ENCODE measurements at regions not wholly inside any gene's neighbourhood (a gene's known extent, or its start where the extent isn't known, plus 50 kb on each side); places are given as distances from the start of the nearest gene placed in this dataset.

DNA sequence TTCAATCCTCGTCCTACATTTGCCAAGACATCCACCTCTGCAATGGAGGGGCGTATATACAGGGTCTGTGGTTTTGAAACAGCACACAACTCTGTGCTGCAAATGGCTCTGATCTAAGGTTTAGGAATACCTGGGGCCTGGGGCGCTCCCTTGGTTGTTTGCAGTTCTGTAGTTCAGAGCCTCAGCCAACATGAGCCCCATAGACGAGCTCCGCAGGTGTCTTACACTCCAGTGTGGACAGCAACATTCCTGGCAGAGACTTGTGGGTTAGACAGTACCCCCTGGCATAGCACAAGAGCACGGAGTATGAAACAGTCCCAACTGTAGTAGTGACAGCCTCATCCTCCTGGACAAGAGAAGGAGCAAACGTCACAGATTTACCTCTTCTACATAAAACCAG, 120.3 kb upstream of the BARHL2 start:
- Mint-ChIP-seq H3K9me3 (ENCODE audit: insufficient read depth) (no peaks in the 10 kb centered on the region), H3K27me3 (ENCODE audit: low read depth) (peaks cover 90% of the 10 kb centered on the region), H3K4me3 (no peak overlapping the region), H3K27ac (no peak overlapping the region), H3K4me1 (ENCODE audit: low read depth) (peaks cover 7% of the 10 kb centered on the region), H3K36me3 (ENCODE audit: low read depth) (peaks cover 3% of the 10 kb centered on the region)
- ChIA-PET POLR2A (no interaction called here), CTCF (no interaction called here)
- DNase-seq = no peak
- no peak for ATAC-seq

DNA sequence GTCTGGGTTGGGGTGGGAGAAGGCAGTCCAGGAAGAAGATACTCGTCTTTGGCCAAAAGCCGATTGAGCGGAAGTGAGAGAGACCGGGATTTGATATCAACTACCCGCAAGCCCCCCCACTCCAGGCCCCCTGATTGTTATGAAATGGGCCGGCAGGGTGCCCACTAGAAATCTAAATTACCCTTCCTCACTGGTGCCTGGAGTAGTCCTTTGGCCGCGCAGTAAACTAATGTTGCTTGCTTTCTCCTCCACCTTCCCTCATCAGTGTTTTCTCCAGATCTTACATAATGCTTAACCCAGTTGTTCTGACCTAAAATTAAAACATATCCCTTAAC, 119.2 kb upstream of the BARHL2 start:
- ChIA-PET CTCF (no interaction called here), POLR2A (no interaction called here)
- Mint-ChIP-seq H3K4me1 (ENCODE audit: low read depth) (peaks cover 7% of the 10 kb centered on the region), H3K9me3 (ENCODE audit: insufficient read depth) (no peaks in the 10 kb centered on the region), H3K36me3 (ENCODE audit: low read depth) (peaks cover 3% of the 10 kb centered on the region), H3K27ac (no peak overlapping the region), H3K4me3 (no peak overlapping the region), H3K27me3 (ENCODE audit: low read depth) (peaks cover 92% of the 10 kb centered on the region)
- no peak for ATAC-seq
- no peak for DNase-seq

DNA sequence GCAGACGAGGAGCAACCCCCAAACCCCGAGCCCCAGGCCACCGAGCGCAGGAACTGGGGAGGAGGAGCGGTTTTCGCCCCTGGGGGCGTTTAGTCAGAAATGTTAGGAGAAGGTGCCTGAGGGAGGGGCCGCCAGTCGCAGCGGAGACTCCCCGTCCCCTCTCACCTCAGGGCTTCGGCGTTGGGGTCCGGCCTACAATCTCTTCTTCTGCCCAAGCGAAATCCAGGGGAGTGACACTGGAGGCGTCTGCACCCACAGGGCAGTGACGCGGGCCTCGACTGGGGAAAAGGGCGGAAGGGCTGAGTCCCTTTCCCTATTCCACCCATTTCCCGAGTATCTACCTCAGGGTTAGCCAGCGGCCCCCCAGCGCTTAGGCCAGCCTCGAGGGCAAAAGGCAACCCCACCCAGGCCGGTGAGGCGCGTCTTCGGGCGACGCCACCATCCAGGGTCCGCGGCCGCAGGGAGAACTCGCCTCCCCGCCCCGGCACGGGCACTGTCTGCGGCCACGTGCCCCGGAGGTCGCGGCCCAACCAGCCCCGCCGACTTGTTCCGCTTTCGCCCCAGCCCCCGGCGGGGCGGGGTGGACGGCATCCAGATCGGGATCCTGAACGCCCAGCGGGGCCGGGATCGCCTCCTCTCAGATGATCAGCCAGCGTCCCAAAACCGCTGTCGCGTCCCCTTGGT, 118.7 kb upstream of the BARHL2 start:
- H3K4me1 Mint-ChIP-seq (ENCODE audit: low read depth) = peaks cover 7% of the 10 kb centered on the region
- DNase-seq = no peak

DNA sequence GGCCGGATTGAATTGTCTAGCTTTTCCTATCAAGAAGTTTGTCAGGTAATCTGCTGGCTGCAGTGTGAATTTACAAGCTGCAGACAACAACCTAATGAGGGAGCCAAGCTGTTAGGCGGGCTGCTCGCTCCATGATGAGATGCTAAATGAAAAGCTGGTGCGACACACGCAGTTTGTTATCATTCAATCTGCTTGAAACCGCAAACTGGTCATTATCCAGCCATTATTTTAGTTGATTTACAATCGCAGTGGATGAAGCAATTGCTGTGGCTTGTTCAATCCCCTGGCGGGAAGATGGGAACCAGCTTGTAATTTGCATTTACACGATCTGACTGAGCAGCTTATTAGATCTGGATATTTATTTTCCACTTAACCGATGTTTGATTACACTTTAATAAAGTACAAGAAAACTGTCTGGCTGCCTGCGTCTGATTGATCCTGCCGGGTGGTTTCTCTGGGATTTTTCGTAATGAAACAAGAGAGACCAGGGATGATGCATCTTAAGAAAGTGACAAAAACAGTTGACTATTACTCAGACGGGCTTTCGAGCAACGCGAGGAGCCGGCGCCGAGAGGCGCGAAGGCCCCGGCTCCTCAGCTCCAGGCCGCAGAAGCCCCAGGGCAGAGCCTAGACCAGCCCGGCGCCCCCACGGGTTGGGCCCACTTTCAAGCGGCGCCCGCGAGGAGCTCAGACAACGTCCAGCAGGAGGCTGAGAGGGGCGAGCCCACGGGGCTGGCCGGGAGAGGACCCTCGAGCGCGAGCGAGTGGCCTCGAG, 118.0 kb upstream of the BARHL2 start:
- POLR2A ChIA-PET = interaction anchor here (0.6 kb wide), 1 partner anchor 62 kb away, joined by 3 read pairs; no protein-coding TSS in a partner anchor
- H3K36me3 Mint-ChIP-seq (ENCODE audit: low read depth) = peaks cover 3% of the 10 kb centered on the region

More for the DNA sequence above, 118.7 kb upstream of the BARHL2 start:
- no peak overlapping the region for H3K27ac Mint-ChIP-seq
- H3K9me3 Mint-ChIP-seq (ENCODE audit: insufficient read depth) = no peaks in the 10 kb centered on the region
- no peak overlapping the region for H3K4me3 Mint-ChIP-seq
- H3K27me3 Mint-ChIP-seq (ENCODE audit: low read depth) = peaks cover 92% of the 10 kb centered on the region
- ATAC-seq = no peak
- POLR2A ChIA-PET = no interaction called here
- CTCF ChIA-PET = no interaction called here
- peaks cover 3% of the 10 kb centered on the region for H3K36me3 Mint-ChIP-seq (ENCODE audit: low read depth)

DNA sequence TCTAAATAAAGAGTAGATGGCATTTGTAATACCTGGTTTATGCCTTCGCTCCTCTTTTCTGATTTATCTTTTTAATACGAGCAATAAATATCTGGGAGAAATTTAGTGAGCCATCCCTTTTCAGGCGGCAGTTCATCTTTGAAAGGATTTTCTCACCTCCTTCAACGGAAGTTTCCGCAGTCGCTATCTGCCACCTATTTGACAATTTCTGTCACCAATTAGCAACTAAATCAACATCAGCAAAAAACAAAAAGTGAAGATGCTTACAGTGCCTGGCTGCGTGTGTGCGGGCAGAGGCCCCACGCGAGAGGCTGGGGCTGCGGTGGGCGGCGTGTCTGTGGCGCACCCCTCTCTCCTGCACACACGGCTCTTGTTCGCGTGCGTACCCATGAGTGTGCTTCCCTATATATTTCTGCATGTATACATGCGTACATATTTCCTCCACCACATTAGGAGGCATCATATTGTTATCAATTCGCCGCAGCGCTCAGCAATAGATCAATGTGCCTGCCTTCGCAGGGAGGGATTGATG, 117.3 kb upstream of the BARHL2 start:
- H3K9me3 Mint-ChIP-seq (ENCODE audit: insufficient read depth) = no peaks in the 10 kb centered on the region
- ChIA-PET CTCF (interaction anchor here (3.4 kb wide), 1 partner anchor 112 kb away, joined by 14 read pairs; no protein-coding TSS in a partner anchor), POLR2A (interaction anchor here (0.6 kb wide), 1 partner anchor 63 kb away, joined by 3 read pairs; no protein-coding TSS in a partner anchor)
- H3K4me1 Mint-ChIP-seq (ENCODE audit: low read depth) = peaks cover 7% of the 10 kb centered on the region
- peaks cover 85% of the 10 kb centered on the region for H3K27me3 Mint-ChIP-seq (ENCODE audit: low read depth)
- DNase-seq (no peak), ATAC-seq (no peak)
- no peak overlapping the region for H3K27ac Mint-ChIP-seq
- no peak overlapping the region for H3K4me3 Mint-ChIP-seq
- peaks cover 3% of the 10 kb centered on the region for H3K36me3 Mint-ChIP-seq (ENCODE audit: low read depth)

More for the DNA sequence above, 118.0 kb upstream of the BARHL2 start:
- ATAC-seq (no peak), DNase-seq (no peak)
- peaks cover 87% of the 10 kb centered on the region for H3K27me3 Mint-ChIP-seq (ENCODE audit: low read depth)
- peaks cover 7% of the 10 kb centered on the region for H3K4me1 Mint-ChIP-seq (ENCODE audit: low read depth)
- CTCF ChIA-PET = interaction anchor here (3.4 kb wide), 1 partner anchor 113 kb away, joined by 14 read pairs; no protein-coding TSS in a partner anchor
- no peak overlapping the region for H3K4me3 Mint-ChIP-seq
- H3K9me3 Mint-ChIP-seq (ENCODE audit: insufficient read depth) = no peaks in the 10 kb centered on the region
- H3K27ac Mint-ChIP-seq = no peak overlapping the region

DNA sequence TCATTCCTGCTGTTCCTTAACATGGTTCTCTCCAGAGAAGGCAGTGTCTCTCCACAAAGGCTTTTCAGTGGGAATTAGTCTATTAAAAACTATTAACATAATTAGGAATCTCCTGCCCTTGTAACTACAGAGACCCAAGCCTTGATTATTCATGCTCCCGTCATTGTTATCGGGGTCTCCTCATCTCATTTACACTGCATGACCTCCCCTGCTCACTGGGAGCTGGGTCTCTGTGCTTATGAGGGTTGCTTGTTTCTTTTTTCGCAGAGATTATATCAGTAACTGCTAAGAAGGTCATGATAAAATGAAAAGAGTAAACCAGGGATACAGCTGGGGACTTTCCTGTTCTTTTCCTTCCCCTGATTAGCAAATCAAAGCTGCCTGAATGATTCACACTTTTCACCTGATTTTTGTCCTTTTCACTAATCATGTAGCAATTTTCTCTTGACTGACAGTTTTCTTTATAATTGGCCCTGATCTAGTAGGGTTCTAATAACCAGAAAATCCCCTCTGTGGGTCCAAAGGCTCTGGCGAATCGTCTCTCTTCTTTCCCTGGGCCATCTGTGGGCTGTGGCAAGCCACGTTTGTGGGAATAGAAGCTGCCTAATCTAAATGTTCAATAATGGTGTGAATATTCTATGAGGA, 116.5 kb upstream of the BARHL2 start:
- Mint-ChIP-seq H3K4me1 (ENCODE audit: low read depth) (peaks cover 7% of the 10 kb centered on the region), H3K9me3 (ENCODE audit: insufficient read depth) (no peaks in the 10 kb centered on the region), H3K27ac (no peak overlapping the region), H3K36me3 (ENCODE audit: low read depth) (peaks cover 3% of the 10 kb centered on the region), H3K27me3 (ENCODE audit: low read depth) (peaks cover 81% of the 10 kb centered on the region), H3K4me3 (no peak overlapping the region)
- DNase-seq (no peak), ATAC-seq (no peak)
- CTCF ChIA-PET = interaction anchor here (3.4 kb wide), 1 partner anchor 112 kb away, joined by 14 read pairs; no protein-coding TSS in a partner anchor
- POLR2A ChIA-PET = no interaction called here

DNA sequence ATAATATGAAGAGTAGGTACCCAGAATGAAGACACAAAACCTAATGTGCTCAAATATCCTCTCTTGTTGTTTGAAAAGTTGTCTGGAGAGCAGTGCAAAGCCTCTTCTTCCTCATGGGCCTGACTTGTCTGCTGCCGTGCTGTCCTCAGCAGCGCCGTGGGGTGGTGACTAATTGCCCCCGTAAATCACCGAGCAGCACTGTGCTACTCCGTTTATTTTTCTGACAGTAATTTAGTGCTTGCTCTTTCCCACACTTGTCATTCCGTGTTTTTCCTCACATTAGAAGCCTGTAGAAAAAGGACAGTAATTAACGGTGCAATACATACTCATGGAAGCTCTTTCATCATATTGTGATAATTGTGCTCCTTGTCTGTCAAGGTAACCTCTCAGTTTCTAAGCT, 114.8 kb upstream of the BARHL2 start:
- POLR2A ChIA-PET = no interaction called here

DNA sequence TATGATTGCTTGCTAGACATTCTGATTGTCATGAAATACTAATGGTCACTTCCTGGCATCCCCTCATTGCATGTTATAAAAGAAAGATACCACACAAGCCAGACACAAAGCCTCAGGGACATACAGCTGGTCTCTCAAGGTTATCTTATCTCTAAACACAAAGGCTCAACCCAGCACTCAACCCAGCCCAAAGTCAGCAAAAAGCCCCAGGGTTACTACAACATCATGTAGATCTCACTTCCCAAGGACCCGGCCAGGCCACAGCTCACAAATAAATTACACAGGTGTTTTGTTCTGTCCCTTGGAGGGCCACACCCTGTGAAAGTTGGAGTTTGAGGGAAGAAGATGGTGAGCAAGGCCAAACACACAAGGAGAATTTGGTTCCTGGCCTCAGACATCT, 109.7 kb upstream of the BARHL2 start:
- ATAC-seq (no peak), DNase-seq (no peak)
- peaks cover 37% of the 10 kb centered on the region for H3K27me3 Mint-ChIP-seq (ENCODE audit: low read depth)
- no peak overlapping the region for H3K27ac Mint-ChIP-seq
- no peaks in the 10 kb centered on the region for H3K9me3 Mint-ChIP-seq (ENCODE audit: insufficient read depth)
- ChIA-PET POLR2A (no interaction called here), CTCF (no interaction called here)
- no peaks in the 10 kb centered on the region for H3K4me1 Mint-ChIP-seq (ENCODE audit: low read depth)
- H3K36me3 Mint-ChIP-seq (ENCODE audit: low read depth) = no peaks in the 10 kb centered on the region
- H3K4me3 Mint-ChIP-seq = no peak overlapping the region

More for the DNA sequence above, 114.8 kb upstream of the BARHL2 start:
- no peaks in the 10 kb centered on the region for H3K9me3 Mint-ChIP-seq (ENCODE audit: insufficient read depth)
- DNase-seq (no peak), ATAC-seq (no peak)
- H3K4me3 Mint-ChIP-seq = no peak overlapping the region
- H3K27ac Mint-ChIP-seq = no peak overlapping the region
- CTCF ChIA-PET = interaction anchor here (0.9 to 3.4 kb wide), 3 partner anchors 21 to 334 kb away, joined by 3 to 14 read pairs (median 4); no protein-coding TSS in a partner anchor
- H3K4me1 Mint-ChIP-seq (ENCODE audit: low read depth) = peaks cover 7% of the 10 kb centered on the region
- H3K27me3 Mint-ChIP-seq (ENCODE audit: low read depth) = peaks cover 76% of the 10 kb centered on the region
- peaks cover 3% of the 10 kb centered on the region for H3K36me3 Mint-ChIP-seq (ENCODE audit: low read depth)

DNA sequence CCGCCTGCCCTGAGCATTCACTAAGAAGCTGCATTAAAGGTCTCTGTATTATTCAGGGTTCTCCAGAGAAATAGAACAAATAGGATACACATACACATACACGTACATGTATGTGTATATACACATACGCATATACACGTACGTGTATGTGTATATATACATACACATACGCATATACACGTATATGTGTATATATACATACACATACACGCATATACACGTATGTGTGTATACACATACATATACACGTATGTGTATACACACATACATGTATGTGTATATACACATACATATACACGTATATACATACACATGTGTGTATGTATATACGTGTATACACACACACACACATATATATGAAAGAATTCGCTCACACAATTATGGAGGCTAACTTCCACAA, 108.9 kb upstream of the BARHL2 start:
- H3K9me3 Mint-ChIP-seq (ENCODE audit: insufficient read depth) = no peaks in the 10 kb centered on the region
- H3K27ac Mint-ChIP-seq = no peak overlapping the region
- H3K4me1 Mint-ChIP-seq (ENCODE audit: low read depth) = no peaks in the 10 kb centered on the region
- ChIA-PET POLR2A (no interaction called here), CTCF (no interaction called here)
- H3K36me3 Mint-ChIP-seq (ENCODE audit: low read depth) = no peaks in the 10 kb centered on the region
- no peak for DNase-seq
- no peak overlapping the region for H3K4me3 Mint-ChIP-seq
- no peak for ATAC-seq
- peaks cover 29% of the 10 kb centered on the region for H3K27me3 Mint-ChIP-seq (ENCODE audit: low read depth)

DNA sequence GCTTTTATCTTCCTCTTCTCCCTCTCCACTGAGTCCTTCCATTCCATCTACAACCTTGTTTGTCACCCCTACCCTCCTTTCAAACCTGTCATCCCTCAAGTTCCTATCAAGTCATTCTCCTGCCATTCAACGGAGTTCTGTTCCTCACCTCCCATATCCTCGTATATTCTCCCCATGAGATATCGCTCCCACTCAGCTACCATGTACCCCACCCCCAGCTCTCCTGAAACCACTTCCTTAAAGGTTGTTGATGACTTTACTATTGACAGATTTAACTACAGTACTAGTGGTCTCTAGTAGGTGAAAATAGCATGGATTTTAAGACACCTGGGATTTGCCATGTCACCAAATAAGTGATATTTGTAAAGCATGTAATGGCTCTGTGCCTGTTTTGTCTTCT, 107.4 kb upstream of the BARHL2 start:
- Mint-ChIP-seq H3K27ac (no peak overlapping the region), H3K4me1 (ENCODE audit: low read depth) (no peaks in the 10 kb centered on the region), H3K27me3 (ENCODE audit: low read depth) (peaks cover 21% of the 10 kb centered on the region), H3K9me3 (ENCODE audit: insufficient read depth) (no peaks in the 10 kb centered on the region), H3K4me3 (no peak overlapping the region), H3K36me3 (ENCODE audit: low read depth) (no peaks in the 10 kb centered on the region)
- ChIA-PET CTCF (no interaction called here), POLR2A (no interaction called here)
- no peak for DNase-seq
- no peak for ATAC-seq

DNA sequence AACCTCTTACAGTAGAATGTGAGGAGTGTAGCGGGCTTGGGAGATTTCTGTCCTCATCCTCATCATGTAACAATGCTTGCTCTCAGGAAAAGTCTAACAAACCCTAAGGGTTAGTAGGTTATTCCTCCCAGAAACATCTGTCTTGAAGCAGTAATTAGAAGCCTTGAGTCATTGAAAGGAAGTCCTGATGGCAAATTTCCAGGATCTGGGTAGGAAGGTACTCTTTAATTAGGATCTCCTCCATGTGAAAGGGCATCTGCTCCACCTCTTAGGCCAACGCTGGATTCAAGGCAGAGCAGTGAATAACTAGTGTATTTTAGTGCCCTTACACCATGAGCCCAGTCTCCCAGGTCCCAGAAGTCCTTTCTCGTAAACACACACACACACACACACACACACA, 106.6 kb upstream of the BARHL2 start:
- Mint-ChIP-seq H3K27ac (no peak overlapping the region), H3K4me1 (ENCODE audit: low read depth) (no peaks in the 10 kb centered on the region), H3K9me3 (ENCODE audit: insufficient read depth) (no peaks in the 10 kb centered on the region), H3K27me3 (ENCODE audit: low read depth) (peaks cover 15% of the 10 kb centered on the region), H3K4me3 (no peak overlapping the region), H3K36me3 (ENCODE audit: low read depth) (no peaks in the 10 kb centered on the region)
- ATAC-seq (no peak), DNase-seq (no peak)
- ChIA-PET POLR2A (no interaction called here), CTCF (no interaction called here)

DNA sequence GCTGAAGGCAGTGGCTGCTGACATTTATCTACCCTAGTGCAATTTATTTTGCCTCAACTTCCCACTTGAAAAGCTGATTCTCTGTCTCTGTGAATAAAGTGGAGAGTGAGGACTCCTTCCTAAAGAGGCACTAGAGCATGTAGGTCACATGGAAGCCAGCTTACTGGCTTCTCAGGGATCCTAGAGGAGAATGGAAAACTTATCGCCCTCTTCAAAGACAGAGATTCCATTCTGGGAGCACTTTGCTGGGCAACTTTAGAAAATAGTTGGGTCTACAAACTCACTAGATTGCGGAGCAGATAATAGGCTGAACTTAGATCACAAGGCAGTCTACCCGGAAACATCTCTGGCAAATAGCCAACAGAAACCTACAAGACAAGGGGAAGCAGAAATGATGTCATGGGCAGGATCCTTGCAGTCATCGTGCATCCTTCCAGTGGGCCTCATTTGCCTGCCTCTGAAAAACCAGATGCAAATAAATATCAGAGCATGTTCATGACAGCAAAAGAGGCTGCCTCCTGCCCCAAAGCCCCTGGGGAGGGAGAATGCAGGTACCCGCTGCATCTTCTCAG, 104.8 kb upstream of the BARHL2 start:
- H3K4me1 Mint-ChIP-seq (ENCODE audit: low read depth) = no peaks in the 10 kb centered on the region
- no peaks in the 10 kb centered on the region for H3K9me3 Mint-ChIP-seq (ENCODE audit: insufficient read depth)
- H3K36me3 Mint-ChIP-seq (ENCODE audit: low read depth) = no peaks in the 10 kb centered on the region
- no peak overlapping the region for H3K4me3 Mint-ChIP-seq
- no peak overlapping the region for H3K27ac Mint-ChIP-seq
- DNase-seq (no peak), ATAC-seq (no peak)
- H3K27me3 Mint-ChIP-seq (ENCODE audit: low read depth) = peaks cover 8% of the 10 kb centered on the region
- CTCF ChIA-PET = no interaction called here
- POLR2A ChIA-PET = no interaction called here

Measured in activated CD8-positive, alpha-beta T cell treated with anti-CD3 and anti-CD28 coated beads, Interleukin-2, amount 10 ng/mL, durations not matched to agents 7 days and 5 days (primary cell).